ENCODE measurements at regions not wholly inside any gene's neighbourhood (a gene's known extent, or its start where the extent isn't known, plus 50 kb on each side); places are given as distances from the start of the nearest gene placed in this dataset.

- no peak for DNase-seq (ENCODE audit: low read depth)
- no peak for TF ChIP-seq CTCF (conservative IDR thresholded peaks at IDR 0.05; ENCODE audit: low read depth, low read length)
- no peak overlapping the region for H3K4me3 ChIP-seq (ENCODE audit: low read length)
Observed at GRCh38 chr12:77372494-77372893, 307.1 kb upstream of the E2F7 start.

DNA sequence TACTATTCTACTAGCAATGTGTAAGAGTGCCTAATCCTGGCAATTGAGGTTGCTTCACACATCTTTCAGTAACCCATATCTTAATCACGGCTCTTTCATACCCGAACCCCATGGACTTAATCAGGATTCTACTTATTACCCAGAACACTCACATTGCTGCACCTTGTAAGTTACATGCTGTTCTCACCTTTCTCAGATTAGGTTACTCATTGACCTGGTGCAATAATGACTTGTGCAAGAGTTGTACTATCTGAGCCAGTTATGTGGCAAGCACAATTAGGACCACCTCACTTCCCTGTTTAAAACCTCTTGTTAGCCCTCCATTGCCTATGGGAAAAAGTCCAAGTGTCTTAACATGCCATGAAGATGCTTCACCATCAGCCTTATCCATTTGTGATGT lies 306.7 kb upstream of the E2F7 start:
- TF ChIP-seq CTCF (conservative IDR thresholded peaks at IDR 0.05; ENCODE audit: low read depth, low read length): no peak
- no peak overlapping the region for H3K4me3 ChIP-seq (ENCODE audit: low read length)
- no peak for DNase-seq (ENCODE audit: low read depth)

GRCh38 chr12:77368379-77368778 lies 303.0 kb upstream of the E2F7 start:
- TF ChIP-seq CTCF (conservative IDR thresholded peaks at IDR 0.05; ENCODE audit: low read depth, low read length): no peak
- DNase-seq (ENCODE audit: low read depth): no peak
- H3K4me3 ChIP-seq (ENCODE audit: low read length): no peak overlapping the region

DNA sequence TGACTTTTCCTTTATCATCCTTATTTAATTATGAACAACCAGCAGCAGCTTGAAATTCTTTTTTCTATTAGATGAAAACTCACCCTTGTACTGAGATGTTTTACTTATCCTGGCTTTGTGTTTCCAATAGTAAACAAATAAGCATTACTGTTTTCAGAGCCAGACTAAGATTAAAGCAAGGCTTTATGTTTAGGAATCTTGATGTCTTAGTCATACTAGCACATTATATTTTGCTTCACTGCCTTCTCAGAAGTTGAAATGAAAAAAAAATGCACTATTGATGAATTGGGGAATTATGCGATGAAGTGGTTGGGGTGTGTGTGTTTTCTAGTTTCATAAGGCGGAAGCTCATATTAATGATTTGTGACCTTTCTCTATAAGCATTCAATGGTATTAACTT lies 301.2 kb upstream of the E2F7 start:
- no peak for DNase-seq (ENCODE audit: low read depth)
- H3K4me3 ChIP-seq (ENCODE audit: low read length): no peak overlapping the region
- no peak for TF ChIP-seq CTCF (conservative IDR thresholded peaks at IDR 0.05; ENCODE audit: low read depth, low read length)

DNA sequence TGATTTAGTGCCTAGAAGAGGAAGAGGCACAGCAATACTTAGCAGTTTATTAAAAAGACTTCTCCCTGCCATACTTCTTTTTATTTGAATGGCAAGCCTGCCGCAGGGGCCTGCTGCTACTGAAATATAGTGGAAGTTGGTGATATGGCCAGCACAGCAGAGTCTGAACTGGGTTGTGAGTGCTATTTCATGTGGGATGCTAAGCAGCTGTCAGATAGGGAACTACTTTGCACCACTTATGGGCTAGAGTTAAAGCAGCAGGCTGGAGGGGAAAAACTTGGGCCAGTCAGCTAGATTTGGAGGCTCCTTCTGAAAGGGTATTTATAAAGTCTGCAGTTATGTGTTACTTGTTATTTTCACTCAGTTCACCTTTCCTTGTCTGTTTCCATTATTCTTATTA lies 299.0 kb upstream of the E2F7 start:
- H3K4me3 ChIP-seq (ENCODE audit: low read length): no peak overlapping the region
- no peak for TF ChIP-seq CTCF (conservative IDR thresholded peaks at IDR 0.05; ENCODE audit: low read depth, low read length)
- DNase-seq (ENCODE audit: low read depth): no peak

GRCh38 chr12:77362509-77363210 lies 297.3 kb upstream of the E2F7 start:
- no peak overlapping the region for H3K4me3 ChIP-seq (ENCODE audit: low read length)
- TF ChIP-seq CTCF (conservative IDR thresholded peaks at IDR 0.05; ENCODE audit: low read depth, low read length): no peak

DNA sequence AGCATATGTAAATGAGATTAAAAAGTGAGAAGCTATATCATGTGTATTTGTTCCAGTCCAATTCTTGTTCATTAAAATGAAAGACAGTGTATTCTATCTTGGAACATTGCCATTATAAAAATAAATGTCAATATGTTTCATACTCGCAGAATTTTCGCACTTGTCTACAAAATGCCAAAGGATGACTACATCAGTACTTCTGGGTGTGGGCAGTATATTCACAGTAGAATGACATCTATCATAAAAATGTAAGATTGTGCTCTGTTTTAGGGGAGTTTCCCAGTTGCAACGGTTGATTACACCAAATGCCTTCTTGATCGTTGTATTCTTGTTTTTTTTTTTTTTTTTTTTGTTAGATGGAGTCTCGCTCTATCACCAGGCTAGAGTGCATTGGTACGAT lies 292.3 kb upstream of the E2F7 start:
- no peak overlapping the region for H3K4me3 ChIP-seq (ENCODE audit: low read length)
- no peak for DNase-seq (ENCODE audit: low read depth)
- TF ChIP-seq CTCF (conservative IDR thresholded peaks at IDR 0.05; ENCODE audit: low read depth, low read length): no peak

More at GRCh38 chr12:77362509-77363210, 297.3 kb upstream of the E2F7 start:
- no peak for DNase-seq (ENCODE audit: low read depth)
